Natural killer cell (primary cell): ENCODE measurements at regions not wholly inside any gene's neighbourhood (a gene's known extent, or its start where the extent isn't known, plus 50 kb on each side); places are given as distances from the start of the nearest gene placed in this dataset.

ENCODE experiments used
- ATAC-seq, 3 donors: fragments of 150-1000 bp in 2 of 3; fragments of 200-7000 bp in 1 of 3; cut with Tn5 transposase; 1 replicate in 1 of 3; 2 replicates in 2 of 3; pipeline ENCODE4 v1.10.0; 2021; ENCODE audit warnings: mild to moderate bottlenecking in 2 of 3, moderate library complexity in 2 of 3
- DNase-seq, 2 donors: peaks; one replicate each; pipeline versions ENCODE4 v3.0.0 to v3.0.0-alpha.2; 2013 to 2021; ENCODE audit warnings: mixed read lengths in 1 of 2
- H3K27ac ChIP-seq: one replicate; pipeline ENCODE4 v1.5.1; 2013; ENCODE audit warnings: mild to moderate bottlenecking, low read length
- H3K27me3 ChIP-seq: one replicate; pipeline ENCODE4 v1.6.1; 2013; ENCODE audit warnings: low read length; ENCODE audit not compliant: control insufficient read depth, insufficient read depth
- H3K36me3 ChIP-seq: one replicate; pipeline ENCODE4 v1.6.1; 2013; ENCODE audit warnings: low read length; ENCODE audit not compliant: control insufficient read depth, insufficient read depth
- H3K4me1 ChIP-seq: one replicate; pipeline ENCODE4 v1.6.1; 2013; ENCODE audit warnings: low read length; ENCODE audit not compliant: control insufficient read depth, insufficient read depth
- H3K4me3 ChIP-seq: one replicate; pipeline ENCODE4 v1.5.1; 2013; ENCODE audit warnings: low read length
- H3K9me3 ChIP-seq: one replicate; pipeline ENCODE4 v1.6.1; 2013; ENCODE audit warnings: low read length; ENCODE audit not compliant: control insufficient read depth, insufficient read depth
- H3K27ac Mint-ChIP-seq, 2 donors: one replicate each; pipeline ENCODE4 v1.8.0; 2022; ENCODE audit warnings: mild to moderate bottlenecking in 2 of 2, mixed read lengths in 2 of 2, moderate library complexity in 1 of 2
- H3K27me3 Mint-ChIP-seq, 2 donors: one replicate each; pipeline ENCODE4 v1.8.0; 2022; ENCODE audit warnings: low read depth in 2 of 2, mixed read lengths in 2 of 2
- H3K36me3 Mint-ChIP-seq: one replicate; pipeline ENCODE4 v1.8.0; 2022; ENCODE audit warnings: mixed read lengths
- H3K4me1 Mint-ChIP-seq, 2 donors: one replicate each; pipeline ENCODE4 v1.8.0; 2022; ENCODE audit warnings: mixed read lengths in 2 of 2
- H3K4me3 Mint-ChIP-seq: one replicate; pipeline ENCODE4 v1.8.0; 2022; ENCODE audit warnings: mild to moderate bottlenecking, moderate library complexity, mixed read lengths
- H3K9me3 Mint-ChIP-seq, 2 donors: one replicate each; pipeline ENCODE4 v1.8.0; 2022; ENCODE audit warnings: mixed read lengths in 2 of 2
- CTCF ChIP-seq: fragments of 200-600 bp; IDR thresholded peaks from one replicate; pipeline ENCODE4 v1.8.0; 2022; ENCODE audit warnings: antibody characterized with exemption
- WGBS: methylation state at CpG from one replicate; pipeline ENCODE4 v1.1.7; 2013; ENCODE audit warnings: missing lambda C conversion rate; ENCODE audit not compliant: insufficient coverage; 5-methylcytosine and 5-hydroxymethylcytosine counted together
- intact Hi-C: fragments of 100-400 bp; cut with micrococcal nuclease; formaldehyde crosslinking; loops from one replicate; pipeline ENCODE4 v1.14.2; 2022

- ATAC-seq: no peak
- H3K4me3 ChIP-seq: no peak overlapping the region
- intact Hi-C loops: no loop called here
- Mint-ChIP-seq H3K27ac (no peak overlapping the region), H3K9me3 (no peaks in the 10 kb centered on the region), H3K36me3 (no peaks in the 10 kb centered on the region), H3K4me1 (no peaks in the 10 kb centered on the region), H3K27me3 (no peaks in the 10 kb centered on the region), H3K4me3 (no peak overlapping the region)
- H3K9me3 ChIP-seq: no peaks in the 10 kb centered on the region
- DNase-seq: no peak
- WGBS: 78% methylated on average over 6 of the region's 6 CpGs
- no peaks in the 10 kb centered on the region for H3K4me1 ChIP-seq
- no peaks in the 10 kb centered on the region for H3K27me3 ChIP-seq
- no peak overlapping the region for H3K27ac ChIP-seq
- no peaks in the 10 kb centered on the region for H3K36me3 ChIP-seq
- no peak for TF ChIP-seq CTCF
These were observed 223.1 kb downstream of the RBM43 start for GRCh38 chr2:151038516-151038915.

GRCh38 chr2:151037434-151037833, 224.2 kb downstream of the RBM43 start:
- ATAC-seq: no peak
- no peaks in the 10 kb centered on the region for H3K27me3 ChIP-seq
- H3K36me3 ChIP-seq: no peaks in the 10 kb centered on the region
- intact Hi-C loops: no loop called here
- TF ChIP-seq CTCF: no peak
- Mint-ChIP-seq H3K4me3 (no peak overlapping the region), H3K4me1 (no peaks in the 10 kb centered on the region), H3K27ac (no peak overlapping the region), H3K9me3 (no peaks in the 10 kb centered on the region), H3K36me3 (no peaks in the 10 kb centered on the region), H3K27me3 (no peaks in the 10 kb centered on the region)
- no peaks in the 10 kb centered on the region for H3K4me1 ChIP-seq
- H3K9me3 ChIP-seq: no peaks in the 10 kb centered on the region
- DNase-seq: no peak
- 74% methylated on average over 4 of the region's 4 CpGs for WGBS
- no peak overlapping the region for H3K4me3 ChIP-seq
- no peak overlapping the region for H3K27ac ChIP-seq

DNA sequence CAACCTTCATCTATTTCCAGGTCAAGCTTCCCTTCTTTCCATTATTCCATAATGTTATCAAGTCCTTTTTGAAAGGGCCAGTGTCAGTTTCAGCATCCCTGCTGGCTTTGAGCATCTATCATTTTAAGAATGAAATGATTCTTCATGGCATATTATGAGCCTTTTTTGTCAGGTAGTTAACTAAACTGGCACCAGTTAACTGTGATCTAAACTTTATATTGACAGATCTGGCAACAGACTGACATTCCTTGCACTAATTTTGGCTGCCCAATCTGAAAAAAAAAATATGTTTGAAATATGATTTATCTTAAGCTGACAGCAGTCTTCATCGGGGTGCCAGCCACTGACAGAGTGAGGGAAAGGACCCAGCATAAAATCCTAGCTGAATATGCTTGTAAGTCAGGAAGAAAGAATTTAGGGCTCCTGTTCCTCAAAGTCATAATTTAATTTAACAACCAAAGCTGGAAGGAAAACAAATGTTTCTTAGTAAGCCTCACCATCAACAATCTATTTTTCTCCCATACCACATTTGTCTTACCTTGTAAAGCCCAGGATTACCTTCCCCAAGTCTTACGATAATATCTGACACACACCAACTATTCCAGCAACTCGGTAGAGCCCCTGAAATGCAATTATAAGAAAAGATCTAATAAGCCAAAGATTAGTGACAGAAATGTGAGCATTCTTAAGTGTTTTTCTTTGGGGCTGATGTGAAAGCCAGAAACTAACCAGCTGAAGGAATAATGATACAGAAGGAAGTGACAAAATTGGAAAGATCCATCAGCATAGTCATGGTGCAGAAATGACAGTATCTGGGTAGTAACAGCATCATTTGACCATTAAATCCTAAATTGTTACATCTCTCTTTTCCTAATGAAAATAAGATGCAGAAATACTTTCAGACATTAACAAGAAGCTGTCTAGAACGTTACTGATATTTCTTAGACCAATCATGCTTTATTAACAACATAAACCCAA, 228.1 kb downstream of the RBM43 start:
- H3K4me3 Mint-ChIP-seq: no peak overlapping the region
- intact Hi-C loops: no loop called here

More for the DNA sequence above, 228.1 kb downstream of the RBM43 start:
- no peak overlapping the region for H3K27ac Mint-ChIP-seq
- H3K27ac ChIP-seq: no peak overlapping the region
- H3K36me3 Mint-ChIP-seq: no peaks in the 10 kb centered on the region
- H3K36me3 ChIP-seq: no peaks in the 10 kb centered on the region
- WGBS: 78% methylated on average over 3 of the region's 4 CpGs
- H3K9me3 ChIP-seq: no peaks in the 10 kb centered on the region
- H3K27me3 ChIP-seq: no peaks in the 10 kb centered on the region
- H3K4me3 ChIP-seq: no peak overlapping the region
- H3K4me1 ChIP-seq: no peaks in the 10 kb centered on the region
- ATAC-seq: no peak
- DNase-seq: no peak
- no peaks in the 10 kb centered on the region for H3K9me3 Mint-ChIP-seq
- H3K27me3 Mint-ChIP-seq: peaks cover 0 to 2% of the 10 kb centered on the region in 2 donors
- no peak for TF ChIP-seq CTCF
- H3K4me1 Mint-ChIP-seq: no peaks in the 10 kb centered on the region
